H7 (cell line): ENCODE measurements at regions not wholly inside any gene's neighbourhood (a gene's known extent, or its start where the extent isn't known, plus 50 kb on each side); places are given as distances from the start of the nearest gene placed in this dataset.
"Not testable (repeated sequence)": the region's sequence is repeated elsewhere in the genome, so short reads cannot be mapped to it uniquely, and the experiment has no call there.

Experiments
- DNase-seq: peaks from one replicate; pipeline ENCODE4 v3.0.0; 2012
- H3K27me3 ChIP-seq: 2 replicates; pipeline ENCODE4 v1.6.0; 2011; ENCODE audit warnings: mild to moderate bottlenecking, low read length; ENCODE audit not compliant: control insufficient read depth, insufficient read depth
- H3K36me3 ChIP-seq: replicated peaks from 2 replicates; pipeline ENCODE4 v1.5.1; 2011; ENCODE audit warnings: low read length; ENCODE audit not compliant: control insufficient read depth, insufficient read depth
- H3K4me3 ChIP-seq: 2 replicates; pipeline ENCODE4 v1.5.1; 2011; ENCODE audit warnings: low read depth, mild to moderate bottlenecking, control low read depth, low read length, moderate library complexity; ENCODE audit not compliant: insufficient read depth

DNA sequence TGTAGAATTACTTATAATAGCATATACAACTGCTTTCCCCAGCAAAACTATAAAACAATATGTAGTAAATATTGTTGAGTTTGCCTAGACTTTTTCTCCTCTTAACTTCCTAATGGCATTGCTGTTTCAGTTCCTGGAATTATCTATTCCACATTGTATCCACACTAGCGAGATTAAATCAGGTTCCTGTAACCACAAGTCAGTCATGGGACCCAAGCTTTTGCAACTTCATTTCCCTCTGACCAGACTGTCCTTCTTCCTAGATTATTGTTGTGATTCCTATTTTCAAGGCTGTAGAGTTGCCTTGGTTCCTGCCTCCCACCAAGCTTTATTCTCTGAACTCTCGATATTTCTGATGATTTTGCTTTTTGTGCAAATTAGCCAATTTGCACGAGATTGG lies 173.3 kb upstream of the ZNF804B start:
- DNase-seq, result no peak
- no peaks in the 10 kb centered on the region for H3K27me3 ChIP-seq
- H3K36me3 ChIP-seq, result no peaks in the 10 kb centered on the region
- no peak overlapping the region for H3K4me3 ChIP-seq

DNA sequence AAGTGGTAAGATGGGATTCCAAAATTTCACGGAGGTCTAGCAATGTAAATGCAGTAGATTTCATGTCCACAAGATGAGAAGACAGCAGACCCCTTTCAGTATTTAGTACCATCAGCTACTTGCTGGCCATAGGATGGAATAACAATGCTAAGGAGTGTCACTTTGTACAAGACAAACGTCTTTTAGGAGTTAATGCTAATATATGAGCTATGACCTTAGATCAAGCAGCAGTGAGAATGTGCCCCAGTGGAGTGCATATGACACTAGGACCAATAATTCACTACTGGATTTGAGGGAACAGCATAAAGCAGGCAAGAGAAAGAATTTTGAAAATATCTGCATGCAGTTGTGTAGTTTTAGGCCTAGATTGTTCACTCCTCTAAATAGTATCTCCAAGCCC lies 182.8 kb upstream of the ZNF804B start:
- H3K27me3 ChIP-seq, result no peaks in the 10 kb centered on the region
- no peak overlapping the region for H3K4me3 ChIP-seq
- no peak for DNase-seq
- H3K36me3 ChIP-seq, result no peaks in the 10 kb centered on the region

GRCh38 chr7:88566162-88566729 lies 193.3 kb upstream of the ZNF804B start:
- no peaks in the 10 kb centered on the region for H3K36me3 ChIP-seq
- peak; percentile 7 for DNase-seq
- H3K4me3 ChIP-seq, result no peak overlapping the region
- no peaks in the 10 kb centered on the region for H3K27me3 ChIP-seq

- Histone ChIP-seq H3K4me3 (no peak overlapping the region), H3K36me3 (no peaks in the 10 kb centered on the region), H3K27me3 (no peaks in the 10 kb centered on the region)
- DNase-seq, result no peak
These were observed 194.1 kb upstream of the ZNF804B start for GRCh38 chr7:88565401-88565800.

DNA sequence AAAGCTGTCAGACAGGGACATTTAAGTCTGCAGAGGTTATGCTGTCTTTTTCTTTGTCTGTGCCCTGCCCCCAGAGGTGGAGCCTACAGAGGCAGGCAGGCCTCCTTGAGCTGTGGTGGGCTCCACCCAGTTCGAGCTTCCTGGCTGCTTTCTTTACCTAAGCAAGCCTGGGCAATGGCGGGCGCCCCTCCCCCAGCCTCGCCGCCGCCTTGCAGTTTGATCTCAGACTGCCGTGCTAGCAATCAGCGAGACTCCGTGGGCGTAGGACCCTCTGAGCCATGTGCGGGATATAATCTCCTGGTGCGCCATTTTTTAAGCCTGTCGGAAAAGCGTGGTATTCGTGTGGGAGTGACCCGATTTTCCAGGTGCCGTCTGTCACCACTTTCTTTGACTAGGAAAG lies 203.1 kb upstream of the ZNF804B start:
- not testable (repeated sequence) for DNase-seq, H3K27me3 ChIP-seq, H3K36me3 ChIP-seq, H3K4me3 ChIP-seq

DNA sequence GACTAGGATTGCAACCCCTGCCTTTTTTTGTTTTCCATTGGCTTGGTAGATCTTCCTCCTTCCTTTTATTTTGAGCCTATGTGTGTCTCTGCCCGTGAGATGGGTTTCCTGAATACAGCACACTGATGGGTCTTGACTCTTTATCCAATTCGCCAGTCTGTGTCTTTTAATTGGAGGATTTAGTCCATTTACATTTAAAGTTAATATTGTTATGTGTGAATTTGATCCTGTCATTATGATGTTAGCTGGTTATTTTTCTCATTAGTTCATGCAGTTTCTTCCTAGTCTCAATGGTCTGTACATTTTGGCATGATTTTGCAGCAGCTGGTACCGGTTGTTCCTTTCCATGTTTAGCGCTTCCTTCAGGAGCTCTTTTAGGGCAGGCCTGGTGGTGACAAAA lies 204.7 kb upstream of the ZNF804B start:
- not testable (repeated sequence) for DNase-seq, H3K27me3 ChIP-seq, H3K36me3 ChIP-seq, H3K4me3 ChIP-seq

DNA sequence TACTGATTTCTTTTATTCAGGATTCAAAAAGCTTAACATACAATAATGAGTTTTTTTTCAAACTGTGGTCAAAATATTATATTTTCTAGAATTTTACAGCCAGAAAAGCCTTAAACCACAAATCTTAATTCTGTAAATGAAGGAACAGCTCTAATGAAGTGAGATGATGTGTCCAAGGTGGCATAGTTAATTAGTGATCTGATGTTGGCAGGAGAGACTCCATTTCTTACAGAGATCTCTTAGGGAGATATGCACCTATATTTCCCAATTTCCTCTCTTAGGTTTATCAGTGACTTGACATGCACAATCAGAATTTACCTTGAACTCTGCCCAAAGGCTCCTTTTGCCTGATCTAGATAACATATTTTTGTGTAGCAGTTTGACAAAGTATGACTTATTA lies 211.1 kb upstream of the ZNF804B start:
- Histone ChIP-seq H3K4me3 (no peak overlapping the region), H3K27me3 (no peaks in the 10 kb centered on the region), H3K36me3 (no peaks in the 10 kb centered on the region)
- no peak for DNase-seq

DNA sequence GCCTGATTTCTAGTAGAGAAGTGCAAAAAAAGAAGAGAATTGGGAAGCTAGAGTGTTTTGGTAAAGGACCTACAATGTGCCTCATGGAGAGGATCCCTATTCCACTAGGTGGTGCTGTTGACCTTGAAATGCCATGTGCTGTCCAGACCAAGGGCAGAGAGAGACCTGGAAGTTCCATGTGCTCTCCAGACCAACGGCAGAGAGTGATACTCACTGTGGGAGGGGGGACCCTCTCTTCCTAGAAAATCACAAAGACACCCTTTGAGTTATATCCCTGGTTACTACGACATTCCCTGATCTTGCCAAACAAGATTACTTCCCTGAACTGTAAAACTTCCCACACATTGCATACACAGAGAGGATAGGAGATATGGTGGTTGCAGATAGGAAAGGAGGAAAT lies 212.7 kb upstream of the ZNF804B start:
- no peaks in the 10 kb centered on the region for H3K27me3 ChIP-seq
- DNase-seq, result peak; percentile 24
- no peaks in the 10 kb centered on the region for H3K36me3 ChIP-seq
- no peak overlapping the region for H3K4me3 ChIP-seq

DNA sequence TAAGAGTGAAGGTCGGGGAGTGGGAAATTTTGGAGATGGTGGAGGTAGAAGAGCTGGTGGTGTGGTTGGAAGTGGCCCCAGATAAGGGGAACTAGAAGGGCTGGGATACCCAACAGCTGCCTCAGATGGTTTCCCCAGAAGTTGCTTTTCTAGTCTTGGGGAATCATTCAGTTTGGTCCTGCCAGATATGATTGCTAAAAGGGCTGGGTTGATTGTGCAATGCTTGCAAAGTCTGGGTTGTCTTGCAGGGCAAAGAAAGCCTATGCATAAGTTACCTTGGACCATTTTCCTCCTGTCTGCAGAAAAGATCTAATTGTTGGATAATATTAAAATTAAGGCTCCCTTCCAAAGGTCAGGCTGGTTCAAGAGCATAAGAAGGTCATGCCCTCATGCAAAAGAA lies 213.8 kb upstream of the ZNF804B start:
- Histone ChIP-seq H3K4me3 (no peak overlapping the region), H3K36me3 (no peaks in the 10 kb centered on the region), H3K27me3 (no peaks in the 10 kb centered on the region)
- DNase-seq, result no peak

- DNase-seq, result no peak
- no peaks in the 10 kb centered on the region for H3K36me3 ChIP-seq
- H3K27me3 ChIP-seq, result no peaks in the 10 kb centered on the region
- no peak overlapping the region for H3K4me3 ChIP-seq
These were observed 219.5 kb upstream of the ZNF804B start for GRCh38 chr7:88540012-88540411.

DNA sequence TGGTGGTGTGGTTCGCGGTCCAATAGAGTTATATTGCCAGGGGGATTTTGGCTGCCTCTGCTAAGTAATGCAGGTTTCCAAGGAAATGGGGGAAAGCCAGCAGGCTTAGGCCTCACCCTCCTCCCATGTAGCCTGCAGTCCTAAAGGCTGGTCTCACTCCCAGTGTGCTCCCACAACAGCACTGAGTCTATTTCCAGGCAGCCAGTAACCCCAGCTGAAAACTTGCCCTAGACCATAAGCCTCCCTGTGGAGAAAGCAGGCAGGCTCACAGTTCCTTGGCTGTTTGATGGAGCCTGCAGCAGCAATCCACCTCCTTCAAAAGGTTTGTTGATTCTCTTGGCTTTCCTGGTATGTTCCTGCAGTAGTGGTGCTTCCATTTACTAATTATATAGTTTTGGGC lies 220.0 kb upstream of the ZNF804B start:
- DNase-seq, result no peak
- no peaks in the 10 kb centered on the region for H3K36me3 ChIP-seq
- H3K27me3 ChIP-seq, result no peaks in the 10 kb centered on the region
- H3K4me3 ChIP-seq, result no peak overlapping the region

DNA sequence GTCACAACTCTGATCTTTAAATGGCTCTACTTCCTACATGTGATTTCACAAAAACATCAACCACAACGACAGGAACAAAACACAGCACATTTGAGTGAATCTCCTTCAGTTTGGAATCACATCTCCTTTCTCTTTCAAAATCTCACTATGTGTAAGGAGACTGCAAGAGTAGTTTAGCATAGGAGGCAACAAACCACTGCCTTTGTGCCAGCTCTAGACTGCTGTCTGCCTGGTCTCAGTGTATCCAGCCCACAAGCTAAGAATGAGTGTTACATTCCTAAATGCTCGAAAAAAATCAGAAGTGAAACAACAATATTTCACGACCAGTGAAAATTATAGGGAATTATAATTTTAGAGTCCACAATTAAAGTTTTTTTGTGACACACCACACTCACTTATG lies 217.0 kb upstream of the STEAP4 start:
- Histone ChIP-seq H3K4me3 (no peak overlapping the region), H3K36me3 (no peaks in the 10 kb centered on the region), H3K27me3 (no peaks in the 10 kb centered on the region)
- DNase-seq, result no peak

- DNase-seq, result no peak
- H3K27me3 ChIP-seq, result no peaks in the 10 kb centered on the region
- no peaks in the 10 kb centered on the region for H3K36me3 ChIP-seq
These were observed 216.1 kb upstream of the STEAP4 start for GRCh38 chr7:88522771-88523293.

GRCh38 chr7:88516429-88516828 lies 209.7 kb upstream of the STEAP4 start:
- DNase-seq, result no peak
- Histone ChIP-seq H3K36me3 (no peaks in the 10 kb centered on the region), H3K27me3 (no peaks in the 10 kb centered on the region), H3K4me3 (no peak overlapping the region)

More at GRCh38 chr7:88522771-88523293, 216.1 kb upstream of the STEAP4 start:
- H3K4me3 ChIP-seq, result no peak overlapping the region

DNA sequence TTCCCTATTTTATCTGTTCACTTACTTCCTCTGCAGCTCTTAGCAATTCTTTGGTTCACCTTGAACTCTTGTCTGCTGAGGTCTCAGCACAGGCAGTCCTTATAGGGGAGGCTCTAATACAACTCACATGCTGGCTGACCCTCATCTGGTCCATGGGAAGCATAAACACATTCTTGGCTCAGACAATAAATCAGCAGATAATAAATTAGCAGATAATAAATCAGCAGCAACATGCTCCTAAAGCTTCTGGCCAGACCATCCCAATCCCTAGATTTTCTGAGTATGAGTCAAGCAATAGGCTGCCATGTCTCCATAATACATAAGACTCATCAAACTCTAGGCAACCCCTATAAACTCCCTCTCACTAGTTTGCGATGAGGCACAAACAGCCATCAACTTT lies 208.6 kb upstream of the STEAP4 start:
- DNase-seq, result no peak
- H3K4me3 ChIP-seq, result no peak overlapping the region
- H3K27me3 ChIP-seq, result no peaks in the 10 kb centered on the region
- no peaks in the 10 kb centered on the region for H3K36me3 ChIP-seq

- no peaks in the 10 kb centered on the region for H3K36me3 ChIP-seq
- H3K4me3 ChIP-seq, result no peak overlapping the region
- DNase-seq, result no peak
- H3K27me3 ChIP-seq, result no peaks in the 10 kb centered on the region
These were observed 202.6 kb upstream of the STEAP4 start for GRCh38 chr7:88509341-88509740.
